GM12878 (cell line): ENCODE measurements at regions not wholly inside any gene's neighbourhood (a gene's known extent, or its start where the extent isn't known, plus 50 kb on each side); places are given as distances from the start of the nearest gene placed in this dataset.

Experiments
- ATAC-seq: fragments of 200-7000 bp; cut with Tn5 transposase; 3 replicates; pipeline ENCODE4 v1.9.1; 2020; ENCODE audit warnings: mild to moderate bottlenecking, moderate library complexity
- BruUV-seq: library from RNA; stranded (reverse); fragments of 400-500 nt; replicated peaks from 2 replicates; lab custom pipeline; 2021; lab: Mats Ljungman, UMichigan
- CTCF ChIA-PET: fragments of 300-600 bp; sonication (Branson Sonifier 250); formaldehyde crosslinking; extraction: SDS; loops from one replicate; lab custom pipeline; 2021; ENCODE audit warnings: inconsistent platforms; lab: Yijun Ruan, JAX
- POLR2A ChIA-PET: fragments of 350-600 bp; formaldehyde crosslinking; extraction: SDS; loops from one replicate; lab custom pipeline; 2021; ENCODE audit warnings: inconsistent platforms; lab: Charles Lee
- RAD21 ChIA-PET: fragments of 300-600 bp; sonication (Branson Sonifier 250); formaldehyde crosslinking; loops from one replicate; lab custom pipeline; 2023; ENCODE audit warnings: antibody characterized with exemption; ENCODE audit not compliant: unreplicated experiment; lab: Charles Lee
- SMC1A ChIA-PET: fragments of 300-600 bp; sonication (Branson Sonifier 250); formaldehyde crosslinking; loops from one replicate; lab custom pipeline; 2023; ENCODE audit not compliant: unreplicated experiment, uncharacterized antibody; lab: Charles Lee
- DNase-seq: peaks from one replicate; pipeline ENCODE4 v3.0.0-alpha.2; 2011; ENCODE audit warnings: low read depth, low spot score
- FAIRE-seq: peaks from 3 replicates; lab custom pipeline; 2011; peaks lifted over from hg19 to GRCh38; lab: Jason Lieb, UNC
- H2AFZ ChIP-seq: 2 replicates; pipeline ENCODE4 v1.6.0; 2011; ENCODE audit warnings: low read depth, low read length, control low read depth; ENCODE audit not compliant: control insufficient read depth
- H3K27ac ChIP-seq: 2 replicates; pipeline ENCODE4 v1.5.1; 2011; ENCODE audit warnings: control low read depth; ENCODE audit not compliant: control insufficient read depth, insufficient read depth
- H3K27me3 ChIP-seq, 2 experiments: replicated peaks in 1 of 2; 2 replicates each; pipeline versions ENCODE4 v1.6.0 to v1.6.1; 2011; ENCODE audit warnings: low read length in 1 of 2; ENCODE audit not compliant: control insufficient read depth in 2 of 2, insufficient read depth in 2 of 2
- H3K36me3 ChIP-seq, 2 experiments: 2 replicates each; pipeline ENCODE4 v1.5.1; 2011; ENCODE audit warnings: low read length in 1 of 2; ENCODE audit not compliant: control insufficient read depth in 2 of 2, insufficient read depth in 2 of 2
- H3K4me1 ChIP-seq: 2 replicates; pipeline ENCODE4 v1.6.1; 2011; ENCODE audit warnings: mild to moderate bottlenecking, low read length, moderate library complexity, mixed read lengths; ENCODE audit not compliant: control insufficient read depth, insufficient read depth
- H3K4me2 ChIP-seq: 2 replicates; pipeline ENCODE4 v1.6.0; 2011; ENCODE audit warnings: control low read depth; ENCODE audit not compliant: control insufficient read depth, insufficient read depth
- H3K4me3 ChIP-seq: fragments of 200-600 bp; sonication (generic); 2 replicates; pipeline ENCODE4 v1.5.1; 2016
- H3K79me2 ChIP-seq: 2 replicates; pipeline ENCODE4 v1.6.0; 2011; ENCODE audit warnings: low read length; ENCODE audit not compliant: control insufficient read depth, insufficient read depth
- H3K9ac ChIP-seq: 2 replicates; pipeline ENCODE4 v1.8.0; 2011; ENCODE audit warnings: low read length, control low read depth, mixed read lengths; ENCODE audit not compliant: control insufficient read depth, insufficient read depth
- H3K9me3 ChIP-seq: replicated peaks from 3 replicates; pipeline ENCODE4 v1.5.1; 2011; ENCODE audit warnings: mild to moderate bottlenecking, low read length; ENCODE audit not compliant: control insufficient read depth, insufficient read depth
- H4K20me1 ChIP-seq: 2 replicates; pipeline ENCODE4 v1.6.0; 2011; ENCODE audit not compliant: control insufficient read depth, insufficient read depth
- ATF3 ChIP-seq: IDR thresholded peaks from 2 replicates; pipeline ENCODE4 v1.6.1; 2011; ENCODE audit warnings: low read depth, mild to moderate bottlenecking, low read length, moderate library complexity, borderline replicate concordance; ENCODE audit errors: extremely low read depth
- BACH1 ChIP-seq: fragments of 450-650 bp; IDR thresholded peaks from 2 replicates; pipeline ENCODE4 v1.6.1; 2017; ENCODE audit warnings: mild to moderate bottlenecking, borderline replicate concordance
- CHD1 ChIP-seq: IDR thresholded peaks from 2 replicates; pipeline ENCODE4 v1.6.1; 2012; ENCODE audit warnings: low read depth, low read length, improper control_type of control experiment
- CREM ChIP-seq: IDR thresholded peaks from 2 replicates; pipeline ENCODE4 v1.6.1; 2014; ENCODE audit warnings: antibody characterized with exemption, low read depth
- EZH2 ChIP-seq: IDR thresholded peaks from 2 replicates; pipeline ENCODE4 v1.6.1; 2012; ENCODE audit warnings: low read depth, mild to moderate bottlenecking, control low read depth, inconsistent platforms, low read length, borderline replicate concordance; ENCODE audit not compliant: control insufficient read depth
- MEF2A ChIP-seq: IDR thresholded peaks from 2 replicates; pipeline ENCODE4 v1.6.1; 2011; ENCODE audit warnings: low read depth, mild to moderate bottlenecking, low read length, moderate library complexity; ENCODE audit not compliant: insufficient read depth
- MXI1 ChIP-seq: fragments of 150-350 bp; IDR thresholded peaks from 2 replicates; pipeline ENCODE4 v1.6.1; 2011; ENCODE audit warnings: low read depth, mild to moderate bottlenecking, inconsistent platforms, low read length, improper control_type of control experiment
- NFIC ChIP-seq: IDR thresholded peaks from 2 replicates; pipeline ENCODE4 v1.6.1; 2012; ENCODE audit warnings: low read depth, mild to moderate bottlenecking, inconsistent platforms, low read length, moderate library complexity
- PAX5 ChIP-seq: IDR thresholded peaks from 2 replicates; pipeline ENCODE4 v1.6.1; 2011; ENCODE audit warnings: low read depth, low read length, borderline replicate concordance
- SRF ChIP-seq, 2 experiments: IDR thresholded peaks; 2 replicates each; pipeline ENCODE4 v1.6.1; 2011; ENCODE audit warnings: low read depth in 2 of 2, low read length in 2 of 2, mild to moderate bottlenecking in 1 of 2, moderate library complexity in 1 of 2
- TBL1XR1 ChIP-seq: IDR thresholded peaks from 2 replicates; pipeline ENCODE4 v1.6.1; 2012; ENCODE audit warnings: low read depth, low read length, improper control_type of control experiment
- TCF3 ChIP-seq: IDR thresholded peaks from 2 replicates; pipeline ENCODE4 v1.6.1; 2012; ENCODE audit warnings: low read depth, mild to moderate bottlenecking, low read length, borderline replicate concordance; ENCODE audit not compliant: insufficient read depth
- TCF7 ChIP-seq: IDR thresholded peaks from 2 replicates; pipeline ENCODE4 v1.6.1; 2014; ENCODE audit warnings: antibody characterized with exemption, borderline replicate concordance
- YY1 ChIP-seq: IDR thresholded peaks from 2 replicates; pipeline ENCODE4 v1.6.1; 2011; ENCODE audit warnings: low read depth, mild to moderate bottlenecking, low read length
- WGBS: methylation state at CpG from one replicate; pipeline ENCODE4 v1.1.6; 2016; ENCODE audit warnings: low lambda C conversion rate; ENCODE audit not compliant: insufficient replicate concordance, insufficient coverage; ENCODE audit errors: missing lambda C conversion rate; 5-methylcytosine and 5-hydroxymethylcytosine counted together
- in situ Hi-C: fragments of 300-500 bp; cut with MboI; formaldehyde crosslinking; loops from 9 replicates; pipeline ENCODE4 v1.14.3; 2018; ENCODE audit warnings: mixed read lengths
- intact Hi-C: fragments of 100-400 bp; cut with micrococcal nuclease; formaldehyde crosslinking; loops from one replicate; pipeline ENCODE4 v1.14.2; 2022; ENCODE audit not compliant: unreplicated experiment

GRCh38 chr22:47899894-47900293 is 1137.4 kb downstream of the TBC1D22A start (continued):
- TF ChIP-seq MEF2A = no peak
- TF ChIP-seq, all 136 proteins: peak for 0

GRCh38 chr22:47898946-47899345 is 1136.5 kb downstream of the TBC1D22A start:
- FAIRE-seq = no peak
- ChIA-PET POLR2A (no interaction called here), RAD21 (no interaction called here), SMC1A (no interaction called here), CTCF (no interaction called here)
- H2AFZ ChIP-seq = no peak overlapping the region
- BruUV-seq = no TSS peak
- H3K27ac ChIP-seq = no peak overlapping the region
- intact Hi-C loops = no loop called here
- H3K4me1 ChIP-seq = no peaks in the 10 kb centered on the region
- in situ Hi-C loops = no loop called here
- no peaks in the 10 kb centered on the region for H3K79me2 ChIP-seq
- no peak overlapping the region for H3K9ac ChIP-seq
- H3K4me3 ChIP-seq = no peak overlapping the region
- H4K20me1 ChIP-seq = no peaks in the 10 kb centered on the region
- TF ChIP-seq ATF3 (no peak), TCF3 (no peak), SRF (IDR thresholded peaks at IDR 0.05; ENCODE audit: low read depth in 2 of 2, low read length in 2 of 2) (no peak), EZH2 (no peak), TCF7 (no peak), BACH1 (no peak), YY1 (no peak), PAX5 (no peak), NFIC (no peak), TBL1XR1 (no peak), CREM (no peak), CHD1 (no peak), MXI1 (no peak)
- TF ChIP-seq, all 136 proteins: peak for 0
- ATAC-seq = no peak
- no peaks in the 10 kb centered on the region for H3K36me3 ChIP-seq
- no peaks in the 10 kb centered on the region; the same call in 2 of the 3 replicates for H3K9me3 ChIP-seq
- WGBS = 38% methylated on average over 3 of the region's 3 CpGs
- H3K4me2 ChIP-seq = no peak overlapping the region
- no peak for DNase-seq
- no peaks in the 10 kb centered on the region for H3K27me3 ChIP-seq
